ENCODE measurements at regions not wholly inside any gene's neighbourhood (a gene's known extent, or its start where the extent isn't known, plus 50 kb on each side); places are given as distances from the start of the nearest gene placed in this dataset.

DNA sequence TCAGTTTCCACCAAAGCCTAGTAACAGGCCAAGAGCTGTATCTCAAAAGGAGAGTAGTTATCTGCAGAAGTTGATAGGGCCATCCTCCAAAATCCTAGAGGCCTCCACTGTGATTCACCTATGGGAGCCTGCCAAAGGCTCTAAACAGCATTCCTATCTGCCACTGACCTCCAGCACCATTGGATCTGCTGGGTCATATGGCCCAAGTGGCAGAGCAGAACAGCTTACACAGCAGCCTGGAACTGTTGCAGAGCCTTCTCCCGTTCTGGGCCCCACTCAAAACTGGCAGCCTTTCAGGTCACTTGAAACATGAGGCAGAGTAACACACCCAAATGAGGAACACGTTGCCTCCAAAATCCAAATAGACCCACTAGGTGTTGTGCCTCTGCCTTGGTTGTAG lies 345.2 kb upstream of the RND3 start:
- TF ChIP-seq SP1 (IDR thresholded peaks at IDR 0.05), result no peak
- no peak for TF ChIP-seq TAF1 (conservative IDR thresholded peaks at IDR 0.05)
- TF ChIP-seq, protein P1, sequence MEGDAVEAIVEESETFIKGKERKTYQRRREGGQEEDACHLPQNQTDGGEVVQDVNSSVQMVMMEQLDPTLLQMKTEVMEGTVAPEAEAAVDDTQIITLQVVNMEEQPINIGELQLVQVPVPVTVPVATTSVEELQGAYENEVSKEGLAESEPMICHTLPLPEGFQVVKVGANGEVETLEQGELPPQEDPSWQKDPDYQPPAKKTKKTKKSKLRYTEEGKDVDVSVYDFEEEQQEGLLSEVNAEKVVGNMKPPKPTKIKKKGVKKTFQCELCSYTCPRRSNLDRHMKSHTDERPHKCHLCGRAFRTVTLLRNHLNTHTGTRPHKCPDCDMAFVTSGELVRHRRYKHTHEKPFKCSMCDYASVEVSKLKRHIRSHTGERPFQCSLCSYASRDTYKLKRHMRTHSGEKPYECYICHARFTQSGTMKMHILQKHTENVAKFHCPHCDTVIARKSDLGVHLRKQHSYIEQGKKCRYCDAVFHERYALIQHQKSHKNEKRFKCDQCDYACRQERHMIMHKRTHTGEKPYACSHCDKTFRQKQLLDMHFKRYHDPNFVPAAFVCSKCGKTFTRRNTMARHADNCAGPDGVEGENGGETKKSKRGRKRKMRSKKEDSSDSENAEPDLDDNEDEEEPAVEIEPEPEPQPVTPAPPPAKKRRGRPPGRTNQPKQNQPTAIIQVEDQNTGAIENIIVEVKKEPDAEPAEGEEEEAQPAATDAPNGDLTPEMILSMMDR (IDR thresholded peaks at IDR 0.05; ENCODE audit: low read depth, low read length, missing input control), result no peak
- TF ChIP-seq EGR1 (IDR thresholded peaks at IDR 0.05; ENCODE audit: low read depth in 2 of 2), result no peak
- TF ChIP-seq, protein P2, sequence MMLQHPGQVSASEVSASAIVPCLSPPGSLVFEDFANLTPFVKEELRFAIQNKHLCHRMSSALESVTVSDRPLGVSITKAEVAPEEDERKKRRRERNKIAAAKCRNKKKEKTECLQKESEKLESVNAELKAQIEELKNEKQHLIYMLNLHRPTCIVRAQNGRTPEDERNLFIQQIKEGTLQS (IDR thresholded peaks at IDR 0.05), result no peak
- no peak for TF ChIP-seq GABPA (IDR thresholded peaks at IDR 0.05 in 1 of 2, conservative IDR thresholded peaks at IDR 0.05 in 1 of 2)

Data from liver (tissue), 3 donors.